K562 (cell line): ENCODE measurements at regions not wholly inside any gene's neighbourhood (a gene's known extent, or its start where the extent isn't known, plus 50 kb on each side); places are given as distances from the start of the nearest gene placed in this dataset.

ENCODE experiments used
- DIDO1 ChIP-seq: fragments of 450-650 bp; IDR thresholded peaks from 2 replicates; pipeline ENCODE4 v1.6.1; 2016; ENCODE audit warnings: low read depth, missing biosample characterization, missing genetic modification characterization
- HNRNPH1 ChIP-seq: fragments of 200-400 bp; formaldehyde crosslinking; optimal IDR thresholded peaks from 2 replicates; pipeline ENCODE3; 2017; ENCODE audit warnings: low read depth, mild to moderate bottlenecking, low read length, moderate library complexity
- NFIC ChIP-seq: fragments of 450-650 bp; IDR thresholded peaks from 2 replicates; pipeline ENCODE4 v1.6.1; 2017; ENCODE audit warnings: mild to moderate bottlenecking, inconsistent platforms
- PCBP2 ChIP-seq: fragments of 200-400 bp; formaldehyde crosslinking; IDR thresholded peaks from 2 replicates; pipeline ENCODE4 v1.6.1; 2018; ENCODE audit warnings: low read length, low read depth, mild to moderate bottlenecking, moderate library complexity; ENCODE audit not compliant: poor library complexity, severe bottlenecking
- SP1 ChIP-seq: sonication (generic); formaldehyde crosslinking; IDR thresholded peaks from 2 replicates; pipeline ENCODE4 v1.8.1; 2022; ENCODE audit warnings: mild to moderate bottlenecking, missing genetic modification reagents
- SRSF7 ChIP-seq: fragments of 200-400 bp; formaldehyde crosslinking; optimal IDR thresholded peaks from 2 replicates; pipeline ENCODE3; 2017; ENCODE audit warnings: mild to moderate bottlenecking, low read depth, low read length
- ZNF124 ChIP-seq: sonication (generic); formaldehyde crosslinking; IDR thresholded peaks from 2 replicates; pipeline ENCODE4 v1.8.1; 2022; ENCODE audit warnings: missing genetic modification reagents
- ZNF274 ChIP-seq: IDR thresholded peaks from 2 replicates; pipeline ENCODE4 v1.6.1; 2011; ENCODE audit warnings: low read depth, mild to moderate bottlenecking, low read length, moderate library complexity, borderline replicate concordance

DNA sequence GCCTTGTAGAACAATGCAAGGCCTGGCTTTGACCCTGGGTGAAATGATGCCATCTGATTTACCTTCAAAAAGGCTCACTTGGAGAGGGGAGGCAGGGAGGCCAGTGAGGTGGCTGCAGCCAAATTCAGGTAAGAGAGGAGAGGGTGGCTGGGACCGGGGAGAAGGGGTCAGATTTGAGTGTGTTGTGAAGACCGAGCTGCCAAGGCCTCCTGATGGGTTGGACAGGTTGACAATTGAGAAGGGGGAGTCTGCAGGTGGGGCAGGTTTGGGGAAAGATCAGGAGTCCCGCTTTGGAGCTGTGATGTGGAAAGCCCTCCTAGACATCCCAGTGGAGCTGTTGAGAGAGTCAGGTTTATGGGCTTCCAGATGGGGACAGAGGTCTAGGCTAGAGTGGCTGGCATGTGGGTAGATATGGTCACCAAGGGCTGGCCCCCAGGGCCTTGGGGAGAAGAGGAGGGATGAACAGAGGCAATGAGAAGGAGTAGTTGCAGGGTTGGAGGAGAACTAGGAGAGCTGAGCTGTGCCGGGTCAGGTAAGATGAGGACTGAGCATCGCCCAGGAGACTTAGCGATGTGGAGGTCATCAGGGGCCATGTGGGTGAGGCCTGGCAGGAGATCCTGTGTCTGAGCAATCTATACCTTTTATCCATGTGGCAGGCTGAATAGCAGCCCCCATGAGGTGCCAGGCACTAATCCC, 70.5 kb upstream of the TOX2 start:
- no peak for TF ChIP-seq DIDO1 (tag)
- no peak for TF ChIP-seq ZNF274
- TF ChIP-seq SRSF7 = no peak
- no peak for TF ChIP-seq PCBP2
- TF ChIP-seq NFIC = no peak
- TF ChIP-seq SP1 (CRISPR knock-in tag) = no peak
- TF ChIP-seq ZNF124 = no peak
- TF ChIP-seq HNRNPH1 = no peak
